ENCODE measurements at regions not wholly inside any gene's neighbourhood (a gene's known extent, or its start where the extent isn't known, plus 50 kb on each side); places are given as distances from the start of the nearest gene placed in this dataset.

DNA sequence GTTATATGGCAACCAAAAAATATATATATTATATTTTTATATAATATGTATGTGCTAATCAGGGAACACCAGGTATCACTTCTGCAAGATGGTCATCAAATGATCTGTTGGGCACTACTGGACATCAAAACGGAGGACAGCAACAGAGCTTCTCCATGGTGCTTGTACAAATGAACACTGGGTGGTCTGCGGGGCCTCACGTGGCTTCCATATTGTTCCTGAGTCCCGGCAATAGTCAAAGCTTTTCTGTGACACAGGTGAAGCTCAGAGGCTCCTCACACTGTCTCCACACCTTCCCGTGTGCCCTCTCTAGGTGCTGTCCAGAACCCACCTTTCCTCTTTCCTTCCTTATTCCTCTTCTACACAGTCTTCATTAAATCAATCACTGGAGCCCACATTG lies 149.9 kb upstream of the PIRT start:
- Histone ChIP-seq H3K27ac (ENCODE audit: insufficient read length, low read depth, low read length) (no peak overlapping the region), H3K4me2 (ENCODE audit: insufficient read depth, insufficient read length, low read length) (no peak overlapping the region), H4K20me1 (ENCODE audit: control insufficient read depth, insufficient read depth, insufficient read length) (no peaks in the 10 kb centered on the region), H4K91ac (ENCODE audit: insufficient read length, low read depth, low read length) (no peak overlapping the region), H2BK5ac (ENCODE audit: insufficient read length, low read length) (no peak overlapping the region), H3K23me2 (ENCODE audit: insufficient read length, low read depth, low read length, poor library complexity, severe bottlenecking) (no peaks in the 10 kb centered on the region), H3K4ac (ENCODE audit: low read depth, low read length) (no peak overlapping the region), H3T11ph (ENCODE audit: low read length) (no peak overlapping the region), H2BK15ac (ENCODE audit: low read depth, low read length) (no peak overlapping the region), H3K79me2 (ENCODE audit: insufficient read depth, low read length) (no peaks in the 10 kb centered on the region), H3K23ac (ENCODE audit: insufficient read length, low read depth, low read length) (no peak overlapping the region), H3K9ac (ENCODE audit: extremely low read depth, insufficient read length, low read length) (no peak overlapping the region), H2AFZ (ENCODE audit: low read length) (no peak overlapping the region), H2BK120ac (ENCODE audit: low read depth, low read length, poor library complexity, severe bottlenecking) (no peak overlapping the region), H4K8ac (replicated peaks; ENCODE audit: insufficient read length, low read depth, low read length) (no peak overlapping the region), H3K79me1 (ENCODE audit: insufficient read depth, low read depth, low read length, poor library complexity, severe bottlenecking) (no peaks in the 10 kb centered on the region), H3K56ac (ENCODE audit: insufficient read length, low read depth, low read length) (no peak overlapping the region), H3K14ac (ENCODE audit: insufficient read depth, low read length) (no peak overlapping the region), H2BK20ac (ENCODE audit: low read depth, low read length, poor library complexity, severe bottlenecking) (no peak overlapping the region), H4K5ac (ENCODE audit: insufficient read length, low read depth, low read length) (no peak overlapping the region), H3K18ac (ENCODE audit: insufficient read length, low read depth, low read length) (no peak overlapping the region), H2AK5ac (ENCODE audit: insufficient read length, low read length) (no peak overlapping the region), H3K9me3 (ENCODE audit: control insufficient read depth, low read depth, low read length) (no peaks in the 10 kb centered on the region), H2BK12ac (ENCODE audit: insufficient read length, low read depth, low read length) (no peak overlapping the region), H3K4me1 (ENCODE audit: insufficient read depth, low read length) (no peaks in the 10 kb centered on the region; the same call in 1 of the 2 replicates), H3K27me3 (ENCODE audit: insufficient read depth, low read length) (no peaks in the 10 kb centered on the region)
- Mint-ChIP-seq H3K9me3 (peaks cover 2% of the 10 kb centered on the region in 2 experiments; a peak in 2 of 5 replicates), H3K4me3 (no peak overlapping the region), H3K27ac (no peak overlapping the region), H3K27me3 (ENCODE audit: low read depth) (peaks cover 5% of the 10 kb centered on the region), H3K36me3 (ENCODE audit: insufficient read depth in 1 of 3, low read depth in 3 of 3) (no peaks in the 10 kb centered on the region; a peak in 2 of 7 replicates), H3K4me1 (peaks cover 5 to 12% of the 10 kb centered on the region in 2 experiments)
- no CpG with 5 or more reads among the region's 5 CpGs for WGBS (ENCODE audit: extremely low coverage, insufficient read length, low lambda C conversion rate)
- TF ChIP-seq, protein P1, sequence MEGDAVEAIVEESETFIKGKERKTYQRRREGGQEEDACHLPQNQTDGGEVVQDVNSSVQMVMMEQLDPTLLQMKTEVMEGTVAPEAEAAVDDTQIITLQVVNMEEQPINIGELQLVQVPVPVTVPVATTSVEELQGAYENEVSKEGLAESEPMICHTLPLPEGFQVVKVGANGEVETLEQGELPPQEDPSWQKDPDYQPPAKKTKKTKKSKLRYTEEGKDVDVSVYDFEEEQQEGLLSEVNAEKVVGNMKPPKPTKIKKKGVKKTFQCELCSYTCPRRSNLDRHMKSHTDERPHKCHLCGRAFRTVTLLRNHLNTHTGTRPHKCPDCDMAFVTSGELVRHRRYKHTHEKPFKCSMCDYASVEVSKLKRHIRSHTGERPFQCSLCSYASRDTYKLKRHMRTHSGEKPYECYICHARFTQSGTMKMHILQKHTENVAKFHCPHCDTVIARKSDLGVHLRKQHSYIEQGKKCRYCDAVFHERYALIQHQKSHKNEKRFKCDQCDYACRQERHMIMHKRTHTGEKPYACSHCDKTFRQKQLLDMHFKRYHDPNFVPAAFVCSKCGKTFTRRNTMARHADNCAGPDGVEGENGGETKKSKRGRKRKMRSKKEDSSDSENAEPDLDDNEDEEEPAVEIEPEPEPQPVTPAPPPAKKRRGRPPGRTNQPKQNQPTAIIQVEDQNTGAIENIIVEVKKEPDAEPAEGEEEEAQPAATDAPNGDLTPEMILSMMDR (conservative IDR thresholded peaks at IDR 0.05): no peak
- peak; percentile 12 for DNase-seq
